Tibial nerve (tissue), 3 donors: ENCODE measurements at regions not wholly inside any gene's neighbourhood (a gene's known extent, or its start where the extent isn't known, plus 50 kb on each side); places are given as distances from the start of the nearest gene placed in this dataset.

ENCODE experiments used
- POLR2A ChIP-seq, 2 donors: fragments of 450-650 bp; IDR thresholded peaks; one replicate each; pipeline ENCODE4 v1.6.1; 2017; ENCODE audit warnings: antibody characterized with exemption in 2 of 2, mild to moderate bottlenecking in 2 of 2, moderate library complexity in 2 of 2
- TF ChIP-seq, protein P1 (sequence below), 5 experiments: fragments of 200-600 bp in 3 of 5; fragments of 450-650 bp in 2 of 5; sonication (generic) in 3 of 5; IDR thresholded peaks; one replicate each; pipeline ENCODE4 v1.5.1; 2016 to 2019; ENCODE audit warnings: antibody characterized with exemption in 5 of 5, mild to moderate bottlenecking in 3 of 5, moderate library complexity in 2 of 5

DNA sequence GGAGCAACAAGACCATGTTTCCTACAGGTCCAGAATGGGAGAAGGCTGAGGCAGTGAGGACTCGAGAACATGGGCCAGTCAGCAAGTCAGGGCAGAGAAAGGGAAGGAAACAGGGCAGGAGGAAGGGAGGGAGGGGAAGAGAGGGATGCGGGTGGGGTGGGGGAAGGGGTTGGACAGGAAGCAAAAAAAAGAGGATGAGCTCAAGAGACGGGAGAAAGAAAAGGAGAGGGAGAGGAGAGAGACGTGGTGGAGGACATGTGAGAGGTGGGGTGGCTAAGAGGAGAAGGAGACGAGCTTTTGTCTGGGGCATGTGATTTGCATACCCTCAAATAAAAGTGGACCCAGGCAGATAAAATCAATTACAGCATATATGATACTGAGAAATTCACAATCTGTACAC lies 389.5 kb upstream of the B3GAT1 start:
- TF ChIP-seq, protein P1, sequence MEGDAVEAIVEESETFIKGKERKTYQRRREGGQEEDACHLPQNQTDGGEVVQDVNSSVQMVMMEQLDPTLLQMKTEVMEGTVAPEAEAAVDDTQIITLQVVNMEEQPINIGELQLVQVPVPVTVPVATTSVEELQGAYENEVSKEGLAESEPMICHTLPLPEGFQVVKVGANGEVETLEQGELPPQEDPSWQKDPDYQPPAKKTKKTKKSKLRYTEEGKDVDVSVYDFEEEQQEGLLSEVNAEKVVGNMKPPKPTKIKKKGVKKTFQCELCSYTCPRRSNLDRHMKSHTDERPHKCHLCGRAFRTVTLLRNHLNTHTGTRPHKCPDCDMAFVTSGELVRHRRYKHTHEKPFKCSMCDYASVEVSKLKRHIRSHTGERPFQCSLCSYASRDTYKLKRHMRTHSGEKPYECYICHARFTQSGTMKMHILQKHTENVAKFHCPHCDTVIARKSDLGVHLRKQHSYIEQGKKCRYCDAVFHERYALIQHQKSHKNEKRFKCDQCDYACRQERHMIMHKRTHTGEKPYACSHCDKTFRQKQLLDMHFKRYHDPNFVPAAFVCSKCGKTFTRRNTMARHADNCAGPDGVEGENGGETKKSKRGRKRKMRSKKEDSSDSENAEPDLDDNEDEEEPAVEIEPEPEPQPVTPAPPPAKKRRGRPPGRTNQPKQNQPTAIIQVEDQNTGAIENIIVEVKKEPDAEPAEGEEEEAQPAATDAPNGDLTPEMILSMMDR (IDR thresholded peaks at IDR 0.05) = no peak
- TF ChIP-seq POLR2A (IDR thresholded peaks at IDR 0.05) = no peak
